ENCODE measurements at regions not wholly inside any gene's neighbourhood (a gene's known extent, or its start where the extent isn't known, plus 50 kb on each side); places are given as distances from the start of the nearest gene placed in this dataset.

- TF ChIP-seq CTCF (IDR thresholded peaks at IDR 0.05) (no peak), POLR2A (IDR thresholded peaks at IDR 0.05) (no peak)
These were observed 890.5 kb downstream of the JRKL start for GRCh38 chr11:97280347-97280746.

Data from breast epithelium (tissue), 3 donors.